ENCODE measurements at regions not wholly inside any gene's neighbourhood (a gene's known extent, or its start where the extent isn't known, plus 50 kb on each side); places are given as distances from the start of the nearest gene placed in this dataset.

- Histone ChIP-seq H2BK5ac (ENCODE audit: low read depth, low read length, poor library complexity) (no peak overlapping the region), H3K27me3 (ENCODE audit: insufficient read depth, low read length) (no peaks in the 10 kb centered on the region), H3K27ac (ENCODE audit: low read depth, low read length) (no peak overlapping the region), H2AFZ (ENCODE audit: insufficient read depth, low read length, poor library complexity) (no peak overlapping the region), H2BK120ac (ENCODE audit: insufficient read depth, low read length, poor library complexity) (no peak overlapping the region), H3K18ac (ENCODE audit: low read length) (no peak overlapping the region), H4K12ac (ENCODE audit: low read depth, low read length) (no peak overlapping the region), H3K79me2 (ENCODE audit: control insufficient read depth, insufficient read depth, low read length, poor library complexity) (no peaks in the 10 kb centered on the region), H3K4me3 (ENCODE audit: low read depth, low read length) (no peak overlapping the region), H4K8ac (ENCODE audit: low read depth, low read length) (no peak overlapping the region), H3K79me1 (ENCODE audit: low read length) (no peaks in the 10 kb centered on the region), H3K4me2 (ENCODE audit: low read length) (no peak overlapping the region), H4K91ac (ENCODE audit: low read depth, low read length) (no peak overlapping the region), H3K4ac (ENCODE audit: low read depth, low read length) (no peak overlapping the region), H3K9ac (ENCODE audit: low read length) (no peak overlapping the region), H2BK12ac (ENCODE audit: low read length) (no peak overlapping the region), H2AK5ac (ENCODE audit: low read length) (no peak overlapping the region), H3K36me3 (ENCODE audit: control insufficient read depth in 1 of 2, insufficient read depth in 2 of 2, low read length in 2 of 2) (no peaks in the 10 kb centered on the region), H3K9me3 (ENCODE audit: insufficient read depth, low read depth, low read length) (peaks cover 2% of the 10 kb centered on the region), H3K14ac (ENCODE audit: low read length) (no peak overlapping the region), H3K4me1 (ENCODE audit: control insufficient read depth in 1 of 2, insufficient read depth in 2 of 2, low read length in 2 of 2) (no peaks in the 10 kb centered on the region), H3K23ac (ENCODE audit: low read length) (no peak overlapping the region)
- DNase-seq, result no peak
- WGBS (ENCODE audit: extremely low coverage, insufficient coverage, insufficient read length), result no CpG with 5 or more reads among the region's 12 CpGs
Observed at GRCh38 chr14:76322594-76323220, 53.2 kb upstream of the ESRRB start.

GRCh38 chr14:76323331-76324050 lies 52.4 kb upstream of the ESRRB start:
- H3K4ac ChIP-seq (ENCODE audit: low read depth, low read length), result no peak overlapping the region
- no peaks in the 10 kb centered on the region for H3K36me3 ChIP-seq (ENCODE audit: control insufficient read depth in 1 of 2, insufficient read depth in 2 of 2, low read length in 2 of 2)
- WGBS (ENCODE audit: extremely low coverage, insufficient coverage, insufficient read length), result no CpG with 5 or more reads among the region's 6 CpGs
- H4K8ac ChIP-seq (ENCODE audit: low read depth, low read length), result no peak overlapping the region
- H2BK5ac ChIP-seq (ENCODE audit: low read depth, low read length, poor library complexity), result no peak overlapping the region
- no peak overlapping the region for H3K27ac ChIP-seq (ENCODE audit: low read depth, low read length)
- no peak overlapping the region for H3K9ac ChIP-seq (ENCODE audit: low read length)
- no peak overlapping the region for H3K23ac ChIP-seq (ENCODE audit: low read length)
- no peak overlapping the region for H3K4me2 ChIP-seq (ENCODE audit: low read length)
- H3K4me1 ChIP-seq (ENCODE audit: control insufficient read depth in 1 of 2, insufficient read depth in 2 of 2, low read length in 2 of 2), result no peaks in the 10 kb centered on the region
- no peak overlapping the region for H4K91ac ChIP-seq (ENCODE audit: low read depth, low read length)
- no peak overlapping the region for H2BK12ac ChIP-seq (ENCODE audit: low read length)
- no peak overlapping the region for H3K4me3 ChIP-seq (ENCODE audit: low read depth, low read length)
- H3K18ac ChIP-seq (ENCODE audit: low read length), result no peak overlapping the region
- H3K14ac ChIP-seq (ENCODE audit: low read length), result no peak overlapping the region
- H3K9me3 ChIP-seq (ENCODE audit: insufficient read depth, low read depth, low read length), result peaks cover 2% of the 10 kb centered on the region
- no peak overlapping the region for H2BK120ac ChIP-seq (ENCODE audit: insufficient read depth, low read length, poor library complexity)
- no peaks in the 10 kb centered on the region for H3K27me3 ChIP-seq (ENCODE audit: insufficient read depth, low read length)
- H3K79me1 ChIP-seq (ENCODE audit: low read length), result no peaks in the 10 kb centered on the region
- DNase-seq, result peak in 1 of 2 donors; percentile 64
- no peak overlapping the region for H4K12ac ChIP-seq (ENCODE audit: low read depth, low read length)
- no peak overlapping the region for H2AK5ac ChIP-seq (ENCODE audit: low read length)
- H2AFZ ChIP-seq (ENCODE audit: insufficient read depth, low read length, poor library complexity), result no peak overlapping the region
- no peaks in the 10 kb centered on the region for H3K79me2 ChIP-seq (ENCODE audit: control insufficient read depth, insufficient read depth, low read length, poor library complexity)

- no peak overlapping the region for H2BK5ac ChIP-seq (ENCODE audit: low read depth, low read length, poor library complexity)
- H3K4me3 ChIP-seq (ENCODE audit: low read depth, low read length), result no peak overlapping the region
- H4K8ac ChIP-seq (ENCODE audit: low read depth, low read length), result no peak overlapping the region
- H3K4me2 ChIP-seq (ENCODE audit: low read length), result no peak overlapping the region
- H4K91ac ChIP-seq (ENCODE audit: low read depth, low read length), result no peak overlapping the region
- no peak overlapping the region for H3K14ac ChIP-seq (ENCODE audit: low read length)
- H2BK12ac ChIP-seq (ENCODE audit: low read length), result no peak overlapping the region
- H3K18ac ChIP-seq (ENCODE audit: low read length), result no peak overlapping the region
- H3K4me1 ChIP-seq (ENCODE audit: control insufficient read depth in 1 of 2, insufficient read depth in 2 of 2, low read length in 2 of 2), result no peaks in the 10 kb centered on the region
- no peak overlapping the region for H3K27ac ChIP-seq (ENCODE audit: low read depth, low read length)
- H3K9me3 ChIP-seq (ENCODE audit: insufficient read depth, low read depth, low read length), result peaks cover 2% of the 10 kb centered on the region
- H3K79me2 ChIP-seq (ENCODE audit: control insufficient read depth, insufficient read depth, low read length, poor library complexity), result no peaks in the 10 kb centered on the region
- no peak overlapping the region for H3K4ac ChIP-seq (ENCODE audit: low read depth, low read length)
- no peak overlapping the region for H3K9ac ChIP-seq (ENCODE audit: low read length)
- H4K12ac ChIP-seq (ENCODE audit: low read depth, low read length), result no peak overlapping the region
- no peak overlapping the region for H3K23ac ChIP-seq (ENCODE audit: low read length)
- WGBS (ENCODE audit: extremely low coverage, insufficient coverage, insufficient read length), result no CpG with 5 or more reads among the region's 5 CpGs
- no peak overlapping the region for H2BK120ac ChIP-seq (ENCODE audit: insufficient read depth, low read length, poor library complexity)
- H3K27me3 ChIP-seq (ENCODE audit: insufficient read depth, low read length), result peaks cover 3% of the 10 kb centered on the region
- no peak for DNase-seq
- no peak overlapping the region for H2AFZ ChIP-seq (ENCODE audit: insufficient read depth, low read length, poor library complexity)
- no peak overlapping the region for H2AK5ac ChIP-seq (ENCODE audit: low read length)
- no peaks in the 10 kb centered on the region for H3K36me3 ChIP-seq (ENCODE audit: control insufficient read depth in 1 of 2, insufficient read depth in 2 of 2, low read length in 2 of 2)
- H3K79me1 ChIP-seq (ENCODE audit: low read length), result no peaks in the 10 kb centered on the region
Observed at GRCh38 chr14:76324133-76324532, 51.8 kb upstream of the ESRRB start.

Data from trophoblast cell (in vitro differentiated cells and primary cell).